ENCODE measurements at regions not wholly inside any gene's neighbourhood (a gene's known extent, or its start where the extent isn't known, plus 50 kb on each side); places are given as distances from the start of the nearest gene placed in this dataset.

GRCh38 chr21:26777166-26777565, 68.0 kb downstream of the ADAMTS1 start:
- TF ChIP-seq, protein P1, sequence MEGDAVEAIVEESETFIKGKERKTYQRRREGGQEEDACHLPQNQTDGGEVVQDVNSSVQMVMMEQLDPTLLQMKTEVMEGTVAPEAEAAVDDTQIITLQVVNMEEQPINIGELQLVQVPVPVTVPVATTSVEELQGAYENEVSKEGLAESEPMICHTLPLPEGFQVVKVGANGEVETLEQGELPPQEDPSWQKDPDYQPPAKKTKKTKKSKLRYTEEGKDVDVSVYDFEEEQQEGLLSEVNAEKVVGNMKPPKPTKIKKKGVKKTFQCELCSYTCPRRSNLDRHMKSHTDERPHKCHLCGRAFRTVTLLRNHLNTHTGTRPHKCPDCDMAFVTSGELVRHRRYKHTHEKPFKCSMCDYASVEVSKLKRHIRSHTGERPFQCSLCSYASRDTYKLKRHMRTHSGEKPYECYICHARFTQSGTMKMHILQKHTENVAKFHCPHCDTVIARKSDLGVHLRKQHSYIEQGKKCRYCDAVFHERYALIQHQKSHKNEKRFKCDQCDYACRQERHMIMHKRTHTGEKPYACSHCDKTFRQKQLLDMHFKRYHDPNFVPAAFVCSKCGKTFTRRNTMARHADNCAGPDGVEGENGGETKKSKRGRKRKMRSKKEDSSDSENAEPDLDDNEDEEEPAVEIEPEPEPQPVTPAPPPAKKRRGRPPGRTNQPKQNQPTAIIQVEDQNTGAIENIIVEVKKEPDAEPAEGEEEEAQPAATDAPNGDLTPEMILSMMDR (IDR thresholded peaks at IDR 0.05): no peak
- TF ChIP-seq NFE2L2 (conservative IDR thresholded peaks at IDR 0.05; ENCODE audit: low read length) (no peak), REST (IDR thresholded peaks at IDR 0.05) (no peak), RFX5 (IDR thresholded peaks at IDR 0.05) (no peak), EP300 (IDR thresholded peaks at IDR 0.05) (no peak), ZC3H11A (IDR thresholded peaks at IDR 0.05) (no peak), POLR2A (IDR thresholded peaks at IDR 0.05; ENCODE audit: low read length) (no peak), HDAC2 (IDR thresholded peaks at IDR 0.05) (no peak), MAZ (IDR thresholded peaks at IDR 0.05; ENCODE audit: borderline replicate concordance, low read depth, low read length) (no peak), RAD21 (conservative IDR thresholded peaks at IDR 0.05 in 1 of 2, IDR thresholded peaks at IDR 0.05 in 1 of 2) (no peak), ZFP36 (IDR thresholded peaks at IDR 0.05; ENCODE audit: borderline replicate concordance, partially characterized antibody) (no peak), FOSL2 (IDR thresholded peaks at IDR 0.05) (no peak), FOSL2 (CRISPR knock-in tag; IDR thresholded peaks at IDR 0.05) (no peak)
- TF ChIP-seq, protein P2, sequence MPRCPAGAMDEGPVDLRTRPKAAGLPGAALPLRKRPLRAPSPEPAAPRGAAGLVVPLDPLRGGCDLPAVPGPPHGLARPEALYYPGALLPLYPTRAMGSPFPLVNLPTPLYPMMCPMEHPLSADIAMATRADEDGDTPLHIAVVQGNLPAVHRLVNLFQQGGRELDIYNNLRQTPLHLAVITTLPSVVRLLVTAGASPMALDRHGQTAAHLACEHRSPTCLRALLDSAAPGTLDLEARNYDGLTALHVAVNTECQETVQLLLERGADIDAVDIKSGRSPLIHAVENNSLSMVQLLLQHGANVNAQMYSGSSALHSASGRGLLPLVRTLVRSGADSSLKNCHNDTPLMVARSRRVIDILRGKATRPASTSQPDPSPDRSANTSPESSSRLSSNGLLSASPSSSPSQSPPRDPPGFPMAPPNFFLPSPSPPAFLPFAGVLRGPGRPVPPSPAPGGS (IDR thresholded peaks at IDR 0.05): no peak

Data from A549 (cell line).